Sigmoid colon (tissue), 4 donors: ENCODE measurements at regions not wholly inside any gene's neighbourhood (a gene's known extent, or its start where the extent isn't known, plus 50 kb on each side); places are given as distances from the start of the nearest gene placed in this dataset.

ENCODE experiments used
- POLR2A ChIP-seq, 2 donors: fragments of 450-650 bp; IDR thresholded peaks; one replicate each; pipeline ENCODE4 v1.6.1; 2016; ENCODE audit warnings: antibody characterized with exemption in 2 of 2, mild to moderate bottlenecking in 2 of 2, moderate library complexity in 2 of 2
- POLR2AphosphoS5 ChIP-seq, 4 donors: sonication (generic); formaldehyde crosslinking; IDR thresholded peaks; one replicate each; pipeline ENCODE4 v1.6.1; 2017; ENCODE audit warnings: antibody characterized with exemption in 4 of 4
- TF ChIP-seq, protein P1 (sequence below), 4 experiments: fragments of 450-650 bp in 3 of 4; fragments of 200-600 bp in 1 of 4; IDR thresholded peaks; one replicate each; pipeline ENCODE4 v1.5.1; 2016 to 2019; ENCODE audit warnings: antibody characterized with exemption in 4 of 4, mild to moderate bottlenecking in 3 of 4, moderate library complexity in 2 of 4

DNA sequence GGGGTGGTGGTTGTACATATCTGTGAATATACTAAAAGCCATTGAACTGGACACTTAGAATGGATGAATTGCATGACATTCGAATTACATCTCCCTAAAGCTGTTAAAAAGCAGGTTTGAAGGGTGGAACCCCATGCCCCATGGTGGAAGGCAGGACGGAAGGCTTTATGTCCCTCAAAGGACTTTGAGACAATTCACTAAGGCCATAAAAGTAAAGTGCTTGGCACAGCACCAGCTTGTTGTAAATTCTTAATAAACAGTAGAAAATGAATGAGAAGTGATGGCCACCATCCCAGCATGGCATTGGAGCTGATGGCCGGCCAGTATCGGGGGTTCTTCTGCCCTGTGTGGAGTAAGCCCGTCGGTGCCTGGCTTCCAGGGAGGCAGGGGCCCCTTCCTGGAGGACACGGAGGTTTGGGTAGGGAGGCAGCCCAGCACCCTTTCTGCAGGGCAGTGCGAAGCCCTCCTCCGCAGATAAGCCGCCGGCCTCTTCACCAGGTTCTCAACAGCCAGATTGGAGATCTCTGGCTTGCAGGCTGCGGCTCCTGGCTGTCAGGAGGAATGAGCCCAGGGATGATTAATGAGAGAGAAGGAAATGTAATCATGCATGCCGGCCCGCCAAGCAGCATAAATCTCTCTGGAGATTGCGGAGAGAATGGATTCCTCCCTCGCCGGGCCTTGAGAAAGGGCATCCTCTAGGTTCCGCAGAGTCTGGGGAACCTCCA, 346.9 kb downstream of the FOXL1 start:
- TF ChIP-seq, protein P1, sequence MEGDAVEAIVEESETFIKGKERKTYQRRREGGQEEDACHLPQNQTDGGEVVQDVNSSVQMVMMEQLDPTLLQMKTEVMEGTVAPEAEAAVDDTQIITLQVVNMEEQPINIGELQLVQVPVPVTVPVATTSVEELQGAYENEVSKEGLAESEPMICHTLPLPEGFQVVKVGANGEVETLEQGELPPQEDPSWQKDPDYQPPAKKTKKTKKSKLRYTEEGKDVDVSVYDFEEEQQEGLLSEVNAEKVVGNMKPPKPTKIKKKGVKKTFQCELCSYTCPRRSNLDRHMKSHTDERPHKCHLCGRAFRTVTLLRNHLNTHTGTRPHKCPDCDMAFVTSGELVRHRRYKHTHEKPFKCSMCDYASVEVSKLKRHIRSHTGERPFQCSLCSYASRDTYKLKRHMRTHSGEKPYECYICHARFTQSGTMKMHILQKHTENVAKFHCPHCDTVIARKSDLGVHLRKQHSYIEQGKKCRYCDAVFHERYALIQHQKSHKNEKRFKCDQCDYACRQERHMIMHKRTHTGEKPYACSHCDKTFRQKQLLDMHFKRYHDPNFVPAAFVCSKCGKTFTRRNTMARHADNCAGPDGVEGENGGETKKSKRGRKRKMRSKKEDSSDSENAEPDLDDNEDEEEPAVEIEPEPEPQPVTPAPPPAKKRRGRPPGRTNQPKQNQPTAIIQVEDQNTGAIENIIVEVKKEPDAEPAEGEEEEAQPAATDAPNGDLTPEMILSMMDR (IDR thresholded peaks at IDR 0.05) = no peak
- no peak for TF ChIP-seq POLR2A (IDR thresholded peaks at IDR 0.05)
- no peak for TF ChIP-seq POLR2AphosphoS5 (IDR thresholded peaks at IDR 0.05)
